Stomach (tissue), 8 donors: ENCODE measurements at regions not wholly inside any gene's neighbourhood (a gene's known extent, or its start where the extent isn't known, plus 50 kb on each side); places are given as distances from the start of the nearest gene placed in this dataset.
A peak's percentile ranks its signal among the peaks of the same experiment; 100 is the strongest.

Experiments used
- DNase-seq, 2 donors: peaks; one replicate each; pipeline versions ENCODE4 v3.0.0 to v3.0.0-alpha.2; 2013 to 2019
- H3K27ac ChIP-seq, 5 donors: fragments of 200-600 bp in 4 of 5; sonication (generic) in 4 of 5; one replicate each; pipeline ENCODE4 v1.5.1; 2013 to 2019; ENCODE audit warnings: mild to moderate bottlenecking in 1 of 5, moderate library complexity in 1 of 5
- H3K27me3 ChIP-seq, 3 donors: fragments of 200-600 bp; sonication (generic); one replicate each; pipeline ENCODE4 v1.5.1; 2017 to 2019; ENCODE audit warnings: mixed run types in 1 of 3
- H3K36me3 ChIP-seq, 4 donors: fragments of 200-600 bp; sonication (generic); 1 replicate in 3 of 4; 2 replicates in 1 of 4; pipeline ENCODE4 v1.5.1; 2016 to 2019
- H3K4me1 ChIP-seq, 4 donors: fragments of 200-600 bp; sonication (generic); one replicate each; pipeline ENCODE4 v1.5.1; 2016 to 2019
- H3K4me3 ChIP-seq, 4 donors: fragments of 200-600 bp; sonication (generic) in 3 of 4; one replicate each; pipeline ENCODE4 v1.5.1; 2016 to 2019; ENCODE audit warnings: mild to moderate bottlenecking in 1 of 4
- H3K9me3 ChIP-seq, 4 donors: fragments of 200-600 bp; sonication (generic); one replicate each; pipeline ENCODE4 v1.5.1; 2016 to 2019
- CTCF ChIP-seq, 7 experiments: fragments of 450-650 bp in 4 of 7; fragments of 200-600 bp in 3 of 7; sonication (generic) in 3 of 7; IDR thresholded peaks; one replicate each; pipeline ENCODE4 v1.5.1; 2016 to 2019; ENCODE audit warnings: antibody characterized with exemption in 7 of 7, control low read depth in 2 of 7, mild to moderate bottlenecking in 1 of 7
- EP300 ChIP-seq: sonication (generic); formaldehyde crosslinking; IDR thresholded peaks from one replicate; pipeline ENCODE4 v1.6.1; 2017; ENCODE audit warnings: antibody characterized with exemption
- POLR2A ChIP-seq, 4 donors: fragments of 450-650 bp; IDR thresholded peaks; one replicate each; pipeline ENCODE4 v1.6.1; 2016; ENCODE audit warnings: antibody characterized with exemption in 4 of 4, control low read depth in 2 of 4, mild to moderate bottlenecking in 1 of 4, moderate library complexity in 1 of 4
- POLR2AphosphoS5 ChIP-seq, 3 donors: sonication (generic); formaldehyde crosslinking; IDR thresholded peaks; one replicate each; pipeline ENCODE4 v1.6.1; 2016; ENCODE audit warnings: antibody characterized with exemption in 3 of 3
- WGBS, 5 donors: extraction: QIAGEN DNeasy Blood & Tissue Kit in 3 of 5; methylation state at CpG; one replicate each; pipeline versions ENCODE4 v1.1.5 to v1.1.7; 2013 to 2018; 5-methylcytosine and 5-hydroxymethylcytosine counted together
- intact Hi-C: fragments of 100-400 bp; cut with DNase I; formaldehyde crosslinking; loops from one replicate; pipeline ENCODE4 v1.15.1; 2023; ENCODE audit warnings: low total_unique reads
- donor health status: healthy with polysubstance abuse.
- donor health status: Bipolar disorder and iron deficiency.
- donor health status: healthy.

- intact Hi-C loops, result no loop called here
Measured at GRCh38 chr18:26764586-26764985, 100.9 kb downstream of the AQP4 start.

GRCh38 chr18:26764177-26764576 is 101.3 kb downstream of the AQP4 start:
- 83 to 100% (median 93%) methylated on average over 1 of the region's 1 CpG for WGBS, 5 donors
- H3K4me1 ChIP-seq, result no peaks in the 10 kb centered on the region
- no peak overlapping the region for H3K27ac ChIP-seq
- H3K27me3 ChIP-seq, result no peaks in the 10 kb centered on the region
- no peak for TF ChIP-seq POLR2AphosphoS5 (IDR thresholded peaks at IDR 0.05)
- TF ChIP-seq POLR2A (IDR thresholded peaks at IDR 0.05), result no peak
- TF ChIP-seq CTCF (IDR thresholded peaks at IDR 0.05), result no peak
- no peak for TF ChIP-seq EP300
- H3K4me3 ChIP-seq, result no peak overlapping the region
- no peak for DNase-seq
- peaks cover 0 to 6% (median 2%) of the 10 kb centered on the region in 4 donors for H3K9me3 ChIP-seq
- intact Hi-C loops, result no loop called here
- H3K36me3 ChIP-seq, result no peaks in the 10 kb centered on the region

More at GRCh38 chr18:26764586-26764985, 100.9 kb downstream of the AQP4 start:
- Histone ChIP-seq H3K4me3 (no peak overlapping the region), H3K9me3 (peaks cover 0 to 6% (median 2%) of the 10 kb centered on the region in 4 donors), H3K27me3 (no peaks in the 10 kb centered on the region), H3K27ac (no peak overlapping the region), H3K36me3 (no peaks in the 10 kb centered on the region), H3K4me1 (no peaks in the 10 kb centered on the region)
- TF ChIP-seq EP300 (no peak), POLR2AphosphoS5 (IDR thresholded peaks at IDR 0.05) (no peak), CTCF (IDR thresholded peaks at IDR 0.05) (no peak), POLR2A (IDR thresholded peaks at IDR 0.05) (no peak)
- no peak for DNase-seq

- H3K36me3 ChIP-seq, result no peaks in the 10 kb centered on the region
- TF ChIP-seq POLR2A (IDR thresholded peaks at IDR 0.05) (no peak), EP300 (no peak), CTCF (IDR thresholded peaks at IDR 0.05) (no peak), POLR2AphosphoS5 (IDR thresholded peaks at IDR 0.05) (no peak)
- 68 to 78% (median 74%) methylated on average over 6 of the region's 6 CpGs for WGBS, 5 donors
- intact Hi-C loops, result no loop called here
- H3K4me3 ChIP-seq, result no peak overlapping the region
- no peaks in the 10 kb centered on the region for H3K27me3 ChIP-seq
- peaks cover 0 to 6% (median 2%) of the 10 kb centered on the region in 4 donors for H3K9me3 ChIP-seq
- no peak for DNase-seq
- no peak overlapping the region for H3K27ac ChIP-seq
- no peaks in the 10 kb centered on the region for H3K4me1 ChIP-seq
Measured at GRCh38 chr18:26763446-26764110, 101.9 kb downstream of the AQP4 start.

- intact Hi-C loops, result no loop called here
- 16 to 27% (median 18%) methylated on average over 4 of the region's 4 CpGs for WGBS, 5 donors
- Histone ChIP-seq H3K4me3 (no peak overlapping the region), H3K27me3 (no peaks in the 10 kb centered on the region), H3K36me3 (no peaks in the 10 kb centered on the region), H3K9me3 (no peaks in the 10 kb centered on the region), H3K4me1 (peaks cover 0 to 17% (median 9%) of the 10 kb centered on the region in 4 donors), H3K27ac (peak overlapping the region in 2 of 5 donors; percentile 20 to 33)
- no peak for TF ChIP-seq EP300
- no peak for TF ChIP-seq POLR2AphosphoS5 (IDR thresholded peaks at IDR 0.05)
- no peak for TF ChIP-seq POLR2A (IDR thresholded peaks at IDR 0.05)
- no peak for TF ChIP-seq CTCF (IDR thresholded peaks at IDR 0.05)
- peak; percentile 60 to 64 for DNase-seq
Measured at GRCh38 chr18:26757263-26758019, 108.1 kb downstream of the AQP4 start.
